Hippocampal formation (tissue), 2 donors: ENCODE measurements at regions not wholly inside any gene's neighbourhood (a gene's known extent, or its start where the extent isn't known, plus 50 kb on each side); places are given as distances from the start of the nearest gene placed in this dataset.
A peak's percentile ranks its signal among the peaks of the same experiment; 100 is the strongest.
"Not testable (repeated sequence)": the region's sequence is repeated elsewhere in the genome, so short reads cannot be mapped to it uniquely, and the experiment has no call there.

Experiments used
- DNase-seq, 2 donors: peaks; one replicate each; lab custom pipeline; 2025; lab: John Stamatoyannopoulos, UW

DNA sequence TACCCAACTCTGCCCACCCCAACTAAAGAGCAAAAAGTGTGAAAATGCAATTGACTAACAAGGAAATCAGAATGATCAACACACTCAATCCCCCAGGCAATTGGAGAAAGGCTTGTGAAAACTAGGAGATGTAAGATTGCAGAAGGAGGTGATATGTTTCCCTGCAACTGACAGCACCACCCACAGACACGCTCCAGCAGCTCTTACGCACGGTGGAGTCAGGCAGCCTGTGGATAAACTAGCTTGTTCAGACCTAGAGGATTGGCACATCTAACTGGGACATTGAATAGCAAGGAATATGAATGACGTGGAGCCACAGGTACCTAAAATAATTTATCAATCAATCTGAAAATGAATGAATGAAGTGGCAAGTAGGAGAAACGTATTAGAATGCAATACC, 125.7 kb upstream of the MYO3A start:
- no peak for DNase-seq

DNA sequence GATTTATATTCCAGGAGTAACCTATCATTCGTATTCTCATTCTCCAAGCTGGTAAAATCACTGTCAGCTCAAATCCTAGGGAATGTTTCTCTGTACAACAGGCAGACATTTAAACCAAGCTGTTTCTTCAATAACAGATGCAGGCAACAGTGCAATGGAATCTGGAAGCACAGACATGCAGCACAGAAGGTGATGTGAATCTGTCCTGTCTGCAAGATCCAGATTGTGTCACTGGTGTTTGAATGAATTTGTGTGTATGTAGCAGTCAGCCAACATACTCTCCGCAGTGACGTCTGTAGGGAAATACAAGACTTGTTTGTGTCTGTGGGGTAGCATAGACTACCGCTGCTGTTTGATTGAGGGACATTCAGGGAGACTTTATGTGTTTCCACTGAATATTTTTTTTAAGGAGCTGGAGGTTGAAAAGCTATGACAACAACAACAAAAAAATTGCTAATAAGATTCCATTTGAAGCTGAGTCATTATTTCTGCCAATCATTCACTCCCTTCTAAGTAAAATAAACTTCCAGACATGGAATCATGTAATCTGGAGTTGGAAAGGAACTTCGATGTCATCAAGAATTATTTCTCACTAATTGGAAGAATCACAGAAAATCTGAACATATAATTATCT, 122.9 kb upstream of the MYO3A start:
- no peak for DNase-seq

DNA sequence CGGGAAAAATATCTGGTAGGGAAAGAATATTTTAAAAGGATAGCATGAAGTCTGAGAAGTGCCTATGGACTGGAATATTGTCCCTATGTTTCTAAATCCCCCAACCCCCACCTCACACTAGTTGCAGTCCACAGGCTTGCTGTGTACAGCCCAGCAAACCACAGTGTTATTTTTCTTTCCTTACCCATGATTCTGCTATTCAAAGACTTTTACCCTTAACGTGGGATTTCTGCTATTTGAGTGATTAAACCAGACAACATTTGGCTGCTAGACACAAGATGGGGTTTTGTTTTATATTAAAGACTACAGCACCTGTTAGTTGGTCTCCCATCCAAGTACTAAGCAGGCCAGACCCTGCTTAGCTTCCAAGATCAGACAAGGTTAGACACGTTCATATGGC, 120.5 kb upstream of the MYO3A start:
- DNase-seq: no peak

DNA sequence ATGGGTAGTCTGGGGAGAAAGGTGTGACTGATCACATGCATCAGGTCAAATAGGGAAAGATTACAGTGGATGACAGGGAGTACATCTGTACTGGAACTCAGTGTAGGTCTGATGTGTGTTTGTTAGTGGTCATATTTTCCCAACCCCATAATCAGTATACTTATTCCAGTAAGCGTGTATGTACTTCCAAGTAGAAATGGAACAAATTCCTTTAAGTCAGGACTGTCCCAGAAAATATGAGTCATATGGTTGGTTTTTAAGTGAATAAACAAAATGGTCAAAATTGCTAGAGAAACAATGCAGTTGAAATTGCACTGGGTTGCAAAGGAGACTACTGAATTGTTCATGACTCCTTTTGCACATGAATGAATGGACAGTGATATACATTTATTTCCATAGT, 118.8 kb upstream of the MYO3A start:
- DNase-seq: no peak

DNA sequence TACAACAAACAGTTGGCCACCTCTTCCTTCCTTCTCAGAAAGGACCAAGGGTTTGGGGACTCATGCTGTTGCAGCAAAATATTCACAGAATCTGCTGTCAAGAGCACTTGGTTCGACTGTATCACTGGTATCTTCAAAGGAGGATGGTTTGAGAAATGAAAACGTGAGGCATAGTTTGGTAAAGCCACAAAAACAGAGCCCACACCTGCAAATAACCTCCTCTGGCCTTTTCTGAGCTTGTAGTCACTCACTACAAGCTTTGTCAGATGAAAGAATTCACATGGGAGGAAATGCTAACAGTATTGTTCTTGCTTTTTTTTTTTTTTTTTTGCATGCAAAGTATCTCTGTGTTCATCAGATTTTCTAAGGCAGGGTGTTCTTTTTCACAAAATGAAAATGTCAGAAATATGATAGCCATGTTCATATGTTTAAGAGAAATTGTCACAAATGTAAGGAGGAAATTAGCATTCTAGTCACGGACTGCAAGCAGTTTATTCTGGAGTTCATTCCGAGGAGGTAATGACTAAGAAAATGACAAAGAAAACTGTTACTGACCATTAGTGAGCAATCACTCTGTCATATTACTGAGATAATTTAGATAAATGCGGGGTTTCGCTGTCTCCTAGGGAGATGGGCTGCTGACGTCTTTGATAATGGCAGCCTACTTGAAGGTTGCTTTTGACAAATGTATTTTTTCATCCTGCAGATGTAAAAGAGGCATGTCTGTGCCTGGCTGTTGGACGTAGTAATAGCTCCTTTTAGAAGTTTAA, 117.8 kb upstream of the MYO3A start:
- no peak for DNase-seq

DNA sequence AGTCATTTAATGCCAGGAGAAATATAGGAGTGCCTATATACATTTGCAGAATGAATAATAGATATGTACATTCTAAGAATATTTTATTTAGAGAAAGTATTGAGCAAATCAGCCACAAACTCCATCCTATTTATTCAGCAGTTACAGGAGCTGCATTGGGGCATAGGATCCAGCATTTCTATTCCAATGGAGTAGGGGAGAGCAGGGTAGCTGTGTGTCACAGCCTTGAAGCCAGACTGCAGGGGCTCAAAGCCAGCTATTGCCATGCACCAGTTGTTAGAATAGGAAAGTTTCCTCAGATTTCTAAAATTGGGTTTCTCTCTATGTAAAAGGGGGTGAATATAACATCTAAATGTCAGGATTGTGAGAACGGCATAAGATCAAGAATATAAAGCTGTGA, 116.8 kb upstream of the MYO3A start:
- no peak for DNase-seq

DNA sequence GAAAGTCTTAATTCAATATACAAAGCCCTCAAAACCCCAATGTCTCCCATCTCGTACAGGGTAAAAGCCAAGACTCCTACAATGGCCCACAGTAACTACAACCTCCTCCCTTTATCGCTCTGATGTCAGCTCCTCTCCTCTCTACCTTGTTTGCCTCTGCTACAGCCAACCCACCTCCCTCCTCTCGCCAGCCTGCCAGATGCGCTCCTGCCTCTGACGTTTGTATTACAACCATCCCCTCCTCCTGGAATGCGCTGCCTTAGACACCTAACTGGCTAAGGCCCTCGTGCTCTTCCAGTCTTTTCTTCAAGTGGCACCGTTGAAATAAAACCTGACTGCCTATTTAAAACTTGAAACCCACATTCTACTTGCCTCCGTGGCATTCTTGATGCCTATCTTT, 115.3 kb upstream of the MYO3A start:
- no peak for DNase-seq

DNA sequence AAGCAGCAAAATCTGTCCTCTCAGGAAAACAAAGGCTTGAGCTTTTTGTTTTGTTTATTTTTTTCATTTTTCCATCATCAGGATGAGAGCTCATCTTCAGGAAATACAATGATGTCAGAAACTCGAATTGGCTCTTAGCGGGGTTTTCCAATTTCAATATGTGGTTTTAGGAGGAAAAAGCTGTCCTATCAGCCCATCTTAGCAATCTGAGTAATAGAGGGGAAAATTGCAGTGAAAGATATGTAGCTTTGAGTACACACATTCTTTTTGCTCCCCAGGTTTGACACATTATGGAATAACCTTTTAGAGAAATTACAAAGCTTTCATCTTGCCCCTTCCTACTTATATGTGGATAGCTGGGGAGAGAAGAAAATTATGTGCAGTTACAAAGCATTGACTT, 113.6 kb upstream of the MYO3A start:
- no peak for DNase-seq

DNA sequence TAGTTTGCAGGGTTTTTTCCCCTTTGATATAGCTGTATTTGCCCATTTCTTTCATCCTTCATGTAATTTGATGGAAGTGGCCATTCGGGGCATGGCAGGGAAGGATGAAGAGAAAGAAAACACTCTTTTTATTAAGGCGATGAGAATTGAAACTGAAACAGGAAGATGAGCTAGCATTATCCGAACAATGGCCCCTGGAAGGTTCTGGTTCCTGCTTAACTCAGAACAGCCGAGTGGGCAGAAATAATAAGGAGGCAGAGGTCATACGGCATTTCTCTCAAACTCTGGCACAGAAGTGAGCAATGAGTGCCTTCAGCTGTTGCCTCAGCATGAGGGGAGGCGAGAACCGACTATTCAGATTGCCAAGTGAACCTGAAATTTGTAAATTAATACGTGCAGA, 113.2 kb upstream of the MYO3A start:
- no peak for DNase-seq

DNA sequence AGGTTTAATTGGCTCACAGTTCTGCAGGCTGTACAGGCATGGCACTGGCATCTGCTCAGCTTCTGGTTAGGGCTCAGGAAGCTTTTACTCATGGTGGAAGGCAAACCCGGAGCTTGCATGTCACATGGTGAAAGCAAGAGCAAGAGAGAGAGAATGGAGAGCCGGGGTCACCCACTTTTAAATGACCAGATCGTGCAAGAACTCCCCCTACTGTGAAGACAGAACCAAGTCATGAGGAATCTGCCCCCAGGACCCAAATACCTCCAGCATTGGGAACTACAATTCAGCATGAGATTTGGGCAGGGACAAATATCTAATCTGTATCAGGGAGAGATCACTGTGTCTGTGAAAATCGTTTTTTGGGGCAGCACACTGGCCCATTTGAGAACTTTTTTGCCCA, 110.0 kb upstream of the MYO3A start:
- DNase-seq: no peak

DNA sequence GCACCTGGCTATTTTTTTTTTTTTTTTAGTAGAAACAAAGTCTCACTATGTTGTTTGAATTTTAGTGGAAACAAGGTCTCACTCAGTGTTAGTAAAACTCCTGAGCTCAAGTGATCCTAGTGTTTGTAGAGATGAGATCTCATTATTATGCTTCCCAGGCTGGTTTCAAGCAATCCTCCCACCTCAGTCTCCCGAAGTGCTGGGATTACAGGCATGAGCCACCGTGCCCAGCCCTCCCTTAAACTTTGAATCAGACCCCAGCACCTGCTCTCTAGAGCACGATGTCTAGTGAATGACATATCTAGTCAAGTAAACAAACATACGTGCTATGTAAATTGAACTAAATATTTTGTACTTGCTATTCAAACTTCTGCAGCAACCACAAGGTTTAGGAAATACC, 105.6 kb upstream of the MYO3A start:
- DNase-seq: no peak

DNA sequence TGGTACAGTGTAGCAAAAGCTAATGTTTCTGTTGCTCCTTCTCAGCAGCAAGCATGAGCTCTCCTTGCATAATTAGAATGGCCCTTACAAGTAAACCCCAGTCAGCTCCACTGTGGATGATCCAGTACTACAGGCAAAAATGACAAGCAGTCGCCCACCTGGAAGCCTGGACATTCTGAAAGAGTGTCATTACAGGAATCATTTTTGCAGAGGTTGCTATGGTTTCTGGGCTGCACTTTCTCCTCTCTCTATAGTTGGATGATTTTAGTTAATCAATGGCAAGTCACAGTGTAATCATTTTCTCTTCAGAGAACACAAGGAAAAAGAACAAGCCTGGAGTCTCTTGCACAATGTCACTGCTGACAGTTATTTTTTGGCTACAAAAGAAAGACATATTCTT, 102.9 kb upstream of the MYO3A start:
- DNase-seq: no peak

DNA sequence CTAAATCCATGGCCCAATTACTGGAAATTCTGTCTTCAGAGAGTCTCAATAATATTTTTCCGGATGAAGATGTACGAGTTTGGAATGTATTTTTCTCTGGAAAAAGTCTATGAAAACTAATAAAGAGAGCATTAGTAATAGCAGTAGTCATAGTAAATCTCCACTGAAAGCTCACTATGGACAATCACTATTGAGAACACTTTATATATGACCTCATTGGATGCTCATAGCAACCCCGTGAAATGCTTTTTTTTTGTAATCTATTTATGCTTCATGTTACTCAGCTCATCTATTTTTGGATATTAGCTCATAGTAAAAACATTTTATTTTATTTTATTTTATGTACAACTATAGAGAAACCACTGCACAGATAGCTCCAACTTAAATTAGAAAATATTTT, 94.3 kb upstream of the MYO3A start:
- no peak for DNase-seq

DNA sequence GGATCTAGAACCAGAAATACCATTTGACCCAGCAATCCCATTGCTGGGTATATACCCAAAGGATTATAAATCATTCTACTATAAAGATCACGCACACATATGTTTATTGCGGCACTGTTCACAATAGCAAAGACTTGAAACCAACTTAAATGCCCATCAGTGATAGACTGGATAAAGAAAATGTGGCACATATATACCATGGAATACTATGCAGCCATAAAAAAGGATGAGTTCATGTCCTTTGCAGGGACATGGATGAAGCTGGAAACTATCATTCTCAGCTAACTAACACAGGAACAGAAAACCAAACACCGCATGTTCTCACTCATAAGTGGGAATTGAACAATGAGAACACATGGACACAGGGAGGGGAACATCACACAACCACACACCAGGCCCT, 93.2 kb upstream of the MYO3A start:
- DNase-seq: not testable (repeated sequence)

DNA sequence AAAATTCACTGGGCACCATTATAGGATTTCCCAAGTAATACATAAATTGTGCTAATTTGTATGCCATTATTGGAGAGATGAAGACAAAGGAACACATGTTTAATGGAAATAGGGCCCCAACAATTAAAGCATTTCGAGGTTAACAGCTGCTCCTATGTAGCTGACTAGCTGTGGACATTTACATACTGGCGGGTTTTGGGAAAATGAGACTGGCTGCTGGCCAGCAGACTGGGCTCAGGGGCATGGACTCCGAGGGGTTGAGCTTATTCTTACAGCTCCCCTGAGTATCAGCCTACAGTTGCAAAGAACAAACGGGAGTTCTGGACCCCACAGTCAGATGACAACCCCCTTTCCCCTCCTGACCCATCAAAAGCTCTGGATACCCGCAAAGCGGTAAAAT, 91.9 kb upstream of the MYO3A start:
- DNase-seq: no peak

DNA sequence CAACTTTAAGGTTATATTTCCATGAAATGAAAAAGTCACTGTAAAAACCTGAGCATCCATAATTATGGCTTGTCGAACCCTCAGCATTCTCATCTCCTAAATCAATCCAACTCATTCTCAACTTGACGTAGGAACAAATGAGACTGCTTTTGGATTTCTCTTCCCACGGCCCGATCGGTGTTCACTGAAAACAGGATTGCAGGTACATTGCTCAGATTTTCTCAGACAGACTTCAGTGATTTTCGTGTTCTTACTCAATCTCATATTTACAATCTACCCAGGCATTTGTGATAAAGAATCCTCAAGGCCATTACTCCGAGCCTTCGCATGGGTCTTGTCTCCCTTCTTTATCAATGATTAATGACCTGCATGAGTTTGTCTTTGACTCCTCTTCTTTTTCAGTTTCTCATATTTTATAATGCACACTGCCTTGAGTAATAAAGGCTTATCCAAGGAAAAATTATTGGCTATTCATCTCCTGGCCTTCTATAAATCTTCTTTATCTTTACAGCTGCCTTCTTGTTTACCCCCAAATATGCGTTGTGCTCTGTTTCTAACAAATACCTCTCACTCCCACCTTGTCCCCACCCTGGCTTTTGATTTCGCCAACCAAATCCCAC, 90.4 kb upstream of the MYO3A start:
- no peak for DNase-seq

DNA sequence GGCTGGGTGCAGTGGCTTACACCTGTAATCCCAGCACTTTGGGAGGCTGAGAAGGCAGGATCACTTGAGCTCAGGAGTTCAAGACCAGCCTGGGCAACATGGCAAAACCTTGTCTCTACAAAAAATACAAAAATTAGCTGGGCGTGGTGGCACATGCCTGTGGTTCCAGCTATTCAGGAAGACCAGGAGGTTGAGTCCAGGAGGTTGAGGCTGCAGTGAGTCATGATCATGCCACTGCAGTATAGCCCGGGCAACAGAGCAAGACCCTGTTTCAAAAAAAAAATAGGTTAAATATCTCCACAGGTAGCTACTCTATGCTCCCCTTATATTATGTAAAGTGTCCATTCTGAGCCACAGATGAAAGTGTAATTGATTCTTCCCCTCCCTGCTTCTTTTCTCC, 89.3 kb upstream of the MYO3A start:
- DNase-seq: not testable (repeated sequence)

DNA sequence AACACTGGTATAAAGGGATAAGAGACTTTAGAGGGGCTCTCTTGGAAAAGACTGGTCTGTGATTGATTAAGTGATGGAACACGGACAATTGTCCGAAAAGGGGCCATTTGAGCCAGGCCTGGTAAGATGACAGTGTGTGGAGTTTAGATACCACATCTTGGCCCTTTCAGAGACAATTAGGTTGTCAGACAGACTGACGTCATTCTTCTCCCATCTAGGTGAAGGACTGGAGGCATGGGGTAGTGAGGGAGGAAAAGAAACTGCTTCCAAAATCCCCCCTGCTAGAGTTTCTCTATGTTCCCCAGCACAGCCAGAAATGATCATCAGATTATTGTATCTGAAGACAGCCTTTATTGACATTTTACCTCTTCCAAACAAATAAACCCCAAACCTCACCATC, 84.8 kb upstream of the MYO3A start:
- DNase-seq: no peak

DNA sequence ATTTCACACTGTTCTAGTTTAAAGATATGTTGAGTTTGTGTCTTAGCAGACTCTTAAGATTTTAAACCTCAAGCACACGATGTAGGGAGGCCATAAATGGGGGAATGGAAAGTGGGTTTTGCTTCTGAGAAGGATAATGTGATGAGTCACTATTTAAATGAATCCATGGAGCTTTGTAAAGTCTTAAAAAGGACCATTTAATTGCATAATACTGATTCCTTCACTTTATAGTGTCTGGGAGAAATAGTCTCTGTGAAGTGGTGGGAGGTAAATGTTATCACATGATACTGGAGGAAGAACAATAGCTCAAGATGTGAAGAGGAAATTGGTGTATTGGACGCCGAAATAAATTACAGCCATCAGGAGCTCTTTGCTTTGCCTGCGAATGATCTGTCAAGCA, 84.0 kb upstream of the MYO3A start:
- DNase-seq: no peak

DNA sequence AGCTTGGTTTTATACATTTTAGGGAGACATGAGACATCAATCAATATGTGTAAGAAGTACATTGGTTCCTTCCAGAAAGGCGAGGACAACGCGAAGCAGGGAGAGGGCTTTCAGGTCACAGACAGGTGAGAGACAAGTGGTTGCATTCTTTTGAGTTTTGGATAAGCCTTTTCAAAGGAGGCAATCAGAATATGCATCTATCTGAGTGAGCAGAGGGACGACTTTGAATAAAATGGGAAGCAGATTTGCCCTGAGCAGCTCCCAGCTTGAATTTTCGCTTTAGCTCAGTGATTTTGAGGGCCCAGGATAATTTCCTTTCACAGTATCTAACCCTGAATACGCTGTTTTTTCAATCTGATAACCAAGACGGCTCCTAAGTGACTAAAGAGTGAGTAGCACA, 82.5 kb upstream of the MYO3A start:
- DNase-seq: no peak

DNA sequence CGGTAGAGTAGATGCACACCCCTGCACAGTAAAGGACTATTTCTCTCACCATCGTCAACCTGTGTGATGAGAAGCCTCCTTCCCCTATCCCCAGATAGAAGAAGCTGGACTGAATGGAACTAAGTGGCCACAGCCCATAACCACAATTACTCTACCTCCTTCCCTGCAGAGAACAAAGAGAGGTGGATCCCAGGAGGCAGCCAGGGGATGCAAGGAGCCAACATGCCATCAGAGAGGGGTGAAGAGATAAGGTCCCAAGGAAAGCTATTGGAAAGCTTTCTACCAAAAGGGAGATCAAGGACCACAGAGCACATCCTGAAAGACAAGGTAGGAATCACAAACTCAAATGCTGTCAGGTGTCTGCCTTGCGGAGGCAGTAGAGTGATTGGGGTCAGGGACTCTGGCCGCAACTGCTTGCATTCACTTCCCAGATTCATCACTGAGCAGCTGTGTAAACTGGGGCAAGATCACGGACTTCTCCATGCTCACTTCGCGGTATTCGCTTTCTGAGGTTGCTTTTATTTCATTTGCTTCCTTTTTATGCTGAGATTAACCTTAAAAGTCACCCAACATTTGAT, 81.6 kb upstream of the MYO3A start:
- no peak for DNase-seq

DNA sequence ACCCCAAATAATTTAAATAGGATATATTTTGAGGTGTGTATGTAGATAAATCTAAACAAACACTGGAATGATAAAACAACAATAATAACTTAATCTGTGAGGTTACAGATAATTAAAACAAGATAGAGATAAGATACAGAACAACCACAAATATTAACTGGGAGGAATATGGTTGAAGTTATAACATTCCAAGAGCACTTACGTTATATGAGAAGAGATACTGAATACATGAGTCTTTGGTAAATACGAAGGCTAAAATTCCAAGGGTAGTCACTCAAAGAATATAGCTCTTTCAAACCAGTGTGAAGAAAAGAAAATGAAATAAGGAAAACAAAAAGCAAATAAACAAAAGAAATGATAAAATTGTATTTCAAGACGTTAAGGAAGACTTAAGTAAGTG, 76.0 kb upstream of the MYO3A start:
- DNase-seq: no peak

DNA sequence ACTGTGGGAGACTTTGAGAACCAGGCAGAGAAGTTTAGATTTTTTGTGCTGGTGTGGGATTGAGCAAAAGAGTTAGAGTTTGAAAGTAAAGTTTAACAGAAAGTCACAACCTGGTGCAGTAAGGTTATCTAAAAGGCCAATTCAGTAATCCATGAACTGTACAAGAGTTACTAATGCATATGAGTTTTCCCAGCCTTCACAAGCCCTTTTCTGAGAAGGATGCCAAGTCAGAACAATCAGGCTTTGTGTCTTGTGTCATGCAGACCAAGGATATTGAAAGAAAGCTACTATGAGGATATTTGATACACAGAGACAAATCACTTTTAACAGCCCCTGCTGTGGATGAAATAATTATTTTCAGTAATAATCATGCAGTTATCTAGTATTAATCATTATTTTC, 68.8 kb upstream of the MYO3A start:
- peak in 1 of 2 donors; percentile 0 for DNase-seq
